Stomach (tissue), 4 donors: ENCODE measurements at regions not wholly inside any gene's neighbourhood (a gene's known extent, or its start where the extent isn't known, plus 50 kb on each side); places are given as distances from the start of the nearest gene placed in this dataset.

Experiments
- CTCF ChIP-seq, 7 experiments: fragments of 450-650 bp in 4 of 7; fragments of 200-600 bp in 3 of 7; sonication (generic) in 3 of 7; IDR thresholded peaks; one replicate each; pipeline ENCODE4 v1.5.1; 2016 to 2019; ENCODE audit warnings: antibody characterized with exemption in 7 of 7, control low read depth in 2 of 7, mild to moderate bottlenecking in 1 of 7
- POLR2AphosphoS5 ChIP-seq, 3 donors: sonication (generic); formaldehyde crosslinking; IDR thresholded peaks; one replicate each; pipeline ENCODE4 v1.6.1; 2016; ENCODE audit warnings: antibody characterized with exemption in 3 of 3

DNA sequence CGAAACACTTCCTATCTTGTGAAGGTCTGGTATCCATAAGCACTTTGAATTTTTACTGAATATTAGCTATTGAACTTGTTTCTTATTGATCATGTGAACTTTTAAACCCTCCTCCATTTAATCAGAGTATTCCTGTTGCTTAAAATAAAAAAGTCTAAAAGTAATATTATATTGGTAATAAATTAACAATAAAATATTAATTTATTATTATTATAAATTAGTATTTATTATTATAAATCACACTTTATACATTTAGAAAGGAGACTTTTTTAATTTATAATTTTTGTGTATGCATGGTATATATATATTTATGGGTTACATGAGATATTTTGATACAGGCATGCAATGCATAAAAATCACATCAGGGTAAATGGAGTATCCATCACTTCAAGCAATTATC lies 295.4 kb upstream of the NETO1 start:
- no peak for TF ChIP-seq CTCF (IDR thresholded peaks at IDR 0.05)
- no peak for TF ChIP-seq POLR2AphosphoS5 (IDR thresholded peaks at IDR 0.05)
